ENCODE measurements at regions not wholly inside any gene's neighbourhood (a gene's known extent, or its start where the extent isn't known, plus 50 kb on each side); places are given as distances from the start of the nearest gene placed in this dataset.

- TF ChIP-seq, protein P1, sequence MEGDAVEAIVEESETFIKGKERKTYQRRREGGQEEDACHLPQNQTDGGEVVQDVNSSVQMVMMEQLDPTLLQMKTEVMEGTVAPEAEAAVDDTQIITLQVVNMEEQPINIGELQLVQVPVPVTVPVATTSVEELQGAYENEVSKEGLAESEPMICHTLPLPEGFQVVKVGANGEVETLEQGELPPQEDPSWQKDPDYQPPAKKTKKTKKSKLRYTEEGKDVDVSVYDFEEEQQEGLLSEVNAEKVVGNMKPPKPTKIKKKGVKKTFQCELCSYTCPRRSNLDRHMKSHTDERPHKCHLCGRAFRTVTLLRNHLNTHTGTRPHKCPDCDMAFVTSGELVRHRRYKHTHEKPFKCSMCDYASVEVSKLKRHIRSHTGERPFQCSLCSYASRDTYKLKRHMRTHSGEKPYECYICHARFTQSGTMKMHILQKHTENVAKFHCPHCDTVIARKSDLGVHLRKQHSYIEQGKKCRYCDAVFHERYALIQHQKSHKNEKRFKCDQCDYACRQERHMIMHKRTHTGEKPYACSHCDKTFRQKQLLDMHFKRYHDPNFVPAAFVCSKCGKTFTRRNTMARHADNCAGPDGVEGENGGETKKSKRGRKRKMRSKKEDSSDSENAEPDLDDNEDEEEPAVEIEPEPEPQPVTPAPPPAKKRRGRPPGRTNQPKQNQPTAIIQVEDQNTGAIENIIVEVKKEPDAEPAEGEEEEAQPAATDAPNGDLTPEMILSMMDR (IDR thresholded peaks at IDR 0.05) = no peak
- TF ChIP-seq POLR2AphosphoS5 (IDR thresholded peaks at IDR 0.05; ENCODE audit: insufficient read depth in 1 of 2, low read depth in 1 of 2) = no peak
- no peak for TF ChIP-seq POLR2A (IDR thresholded peaks at IDR 0.05)
Measured at GRCh38 chr7:116100626-116101025, 70.1 kb upstream of the TFEC start.
